Suppressor macrophage (primary cell): ENCODE measurements at regions not wholly inside any gene's neighbourhood (a gene's known extent, or its start where the extent isn't known, plus 50 kb on each side); places are given as distances from the start of the nearest gene placed in this dataset.

Experiments
- DNase-seq, 4 experiments: peaks; one replicate each; pipeline ENCODE4 v3.0.0-alpha.2; 2020 to 2022

DNA sequence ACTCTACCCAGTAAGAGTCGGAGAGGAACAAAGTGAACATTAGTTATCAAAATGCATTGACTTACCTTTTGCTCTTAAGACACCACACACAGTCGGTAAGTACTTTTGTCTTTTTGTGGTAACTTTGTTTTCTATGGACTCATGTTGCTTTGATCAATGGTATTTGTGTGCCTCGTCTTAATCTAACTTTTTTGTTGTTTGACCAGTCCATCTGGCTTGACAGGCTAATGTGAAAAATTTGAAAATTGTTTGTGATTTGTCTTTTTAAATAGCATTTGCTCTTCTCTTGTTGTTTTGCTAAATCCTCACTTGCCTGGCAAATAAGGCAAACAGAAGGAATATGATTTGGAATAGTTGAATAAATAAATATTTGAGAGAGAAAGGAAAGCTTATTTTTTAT lies 71.4 kb upstream of the CHD1 start:
- DNase-seq, result no peak

DNA sequence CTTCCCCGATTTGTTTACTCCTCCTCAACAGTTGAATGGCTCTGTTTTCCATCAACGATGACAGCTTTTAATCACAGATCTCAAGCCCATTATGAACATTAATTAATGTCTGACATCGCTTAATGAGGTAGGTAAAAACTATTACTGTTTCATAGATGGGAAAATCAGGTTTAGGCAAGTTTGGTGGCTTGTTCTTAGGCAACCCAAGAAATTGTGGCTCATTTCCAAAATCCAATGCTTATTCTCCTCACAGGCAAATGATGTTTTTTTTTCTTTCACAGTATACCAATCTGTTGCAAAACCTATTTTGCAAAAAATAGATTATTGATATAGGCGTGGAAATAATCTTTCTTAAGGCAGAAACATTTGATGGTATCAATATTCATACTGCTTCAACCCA lies 70.8 kb upstream of the CHD1 start:
- DNase-seq, result no peak

DNA sequence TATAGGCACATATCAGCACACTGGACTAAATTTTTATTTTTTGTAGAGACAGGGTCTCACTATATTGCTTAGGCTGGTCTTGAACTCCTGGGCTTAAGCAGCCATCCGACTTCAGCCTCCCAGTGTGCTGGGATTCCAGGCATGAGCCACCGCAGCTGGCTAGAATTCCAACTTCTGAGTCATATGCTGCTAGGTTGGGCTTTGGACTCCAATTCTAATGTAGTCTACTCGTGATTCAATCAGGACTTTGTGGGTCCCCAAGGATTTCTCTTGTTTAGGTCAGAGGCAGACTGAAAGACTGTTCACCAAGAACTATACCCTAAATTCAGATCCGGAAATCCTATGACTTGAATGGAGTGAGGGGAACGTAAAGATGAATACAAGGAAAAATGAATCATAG lies 68.2 kb upstream of the CHD1 start:
- DNase-seq, result no peak

DNA sequence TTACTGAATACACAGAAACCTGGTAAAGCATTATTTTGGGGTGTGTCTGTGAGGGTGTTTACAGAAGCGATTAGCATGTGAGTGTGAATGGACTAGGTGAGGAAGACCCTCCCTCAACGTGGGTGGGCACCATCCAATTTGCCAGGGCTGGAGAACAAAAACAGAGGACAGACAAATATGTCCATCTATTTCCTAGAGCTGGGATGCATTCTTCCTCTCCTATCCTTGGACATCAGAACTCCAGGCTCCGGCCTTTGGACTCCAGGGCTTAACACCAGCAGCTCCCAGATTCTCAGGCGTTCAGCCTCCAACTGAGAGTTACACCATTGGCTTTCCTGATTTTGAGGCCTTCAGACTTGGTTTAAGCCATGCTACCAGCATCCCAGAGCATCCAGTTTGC lies 65.8 kb upstream of the CHD1 start:
- no peak for DNase-seq

DNA sequence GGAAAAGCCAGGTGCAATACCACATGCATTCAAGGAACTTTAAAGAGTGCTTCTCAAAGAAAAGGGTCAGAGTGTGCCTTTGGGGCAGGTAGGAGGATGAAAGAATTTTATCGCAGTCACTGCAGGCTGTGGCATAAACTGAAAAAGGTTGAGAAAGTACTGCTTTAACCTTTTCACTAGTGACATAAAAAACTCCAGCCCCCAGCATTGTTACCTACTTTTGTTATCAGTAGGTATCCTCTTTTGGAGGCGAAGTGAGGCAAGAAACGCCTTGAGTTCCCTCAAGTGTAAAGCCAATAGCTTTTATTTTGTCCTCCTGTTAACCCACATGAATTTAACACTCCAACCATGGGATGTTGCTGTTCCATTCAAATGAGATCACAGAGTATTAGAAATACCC lies 64.7 kb upstream of the CHD1 start:
- DNase-seq, result no peak

DNA sequence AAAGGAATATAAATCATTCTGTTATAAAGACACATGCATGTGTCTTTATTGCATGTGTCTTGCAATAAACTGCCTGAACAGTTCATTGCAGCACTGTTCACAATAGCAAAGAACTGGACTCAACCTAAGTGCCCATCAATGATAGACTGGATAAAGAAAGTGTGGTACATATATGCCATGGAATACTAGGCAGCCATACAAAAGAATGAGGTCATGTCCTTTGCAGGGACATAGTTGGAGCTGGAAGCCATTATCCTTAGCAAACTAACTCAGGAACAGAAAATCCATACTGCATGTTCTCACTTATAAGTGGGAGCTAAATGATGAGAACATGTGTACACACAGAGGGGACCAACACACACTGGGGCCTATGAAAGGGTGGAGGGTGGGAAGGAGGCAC lies 63.7 kb upstream of the CHD1 start:
- no peak for DNase-seq

DNA sequence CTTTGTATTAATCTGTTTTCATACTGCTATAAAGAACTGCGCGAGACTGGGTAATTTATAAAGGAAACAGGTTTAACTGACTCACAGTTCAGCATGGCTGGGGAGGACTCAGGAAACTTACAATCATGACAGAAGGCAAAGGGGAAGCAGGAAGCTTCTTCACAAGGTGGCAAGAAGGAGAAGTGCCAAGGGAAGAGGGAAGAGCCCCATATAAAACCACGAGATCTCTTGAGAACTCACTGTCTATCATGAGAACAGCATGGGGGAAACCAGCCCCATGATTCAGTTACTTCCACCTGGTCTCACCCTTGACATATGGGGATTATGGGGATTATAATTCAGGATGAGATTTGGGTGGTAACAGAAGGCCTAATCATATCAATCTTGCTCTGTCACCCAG lies 60.9 kb upstream of the CHD1 start:
- DNase-seq, result peak; percentile 69 to 90 (median 79)

DNA sequence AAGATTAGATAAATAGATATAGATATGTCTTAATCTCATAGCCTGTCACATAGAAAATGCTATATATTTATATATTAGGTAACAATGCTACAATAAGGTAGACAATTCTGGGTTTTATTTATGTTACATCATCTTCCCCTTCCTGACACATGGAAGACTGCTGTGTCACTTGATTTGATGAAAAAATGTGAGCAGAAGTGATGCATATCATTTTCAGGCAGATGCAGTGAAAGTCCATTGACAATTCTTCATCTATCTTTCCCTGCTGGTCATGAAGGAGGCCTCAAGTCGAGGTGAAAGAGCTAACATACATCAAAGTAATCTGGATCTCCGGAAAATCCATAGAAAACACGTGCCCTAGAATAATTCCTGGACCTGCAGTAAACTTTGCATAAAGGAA lies 57.8 kb upstream of the CHD1 start:
- peak in 1 of 4 experiments; percentile 16 for DNase-seq

DNA sequence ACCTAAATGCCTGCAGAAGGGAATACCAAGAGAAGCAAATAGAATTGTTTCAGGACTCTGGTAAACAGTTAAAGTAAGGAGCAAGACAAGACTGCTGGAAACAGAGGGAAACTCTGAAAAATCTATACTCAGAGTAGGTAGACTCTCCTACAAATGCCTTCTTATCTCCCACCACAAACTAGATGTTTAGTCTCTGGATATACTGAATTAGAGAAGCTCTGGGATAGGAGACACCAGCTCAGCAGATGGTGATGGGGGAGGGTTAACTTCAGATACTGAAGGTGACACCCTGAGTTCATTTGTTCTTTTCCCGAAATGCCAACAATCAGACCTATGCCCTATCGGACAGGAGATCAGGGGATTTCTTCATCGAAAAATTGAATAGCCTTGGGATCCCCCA lies 54.1 kb upstream of the CHD1 start:
- no peak for DNase-seq
